PC-3 (cell line): ENCODE measurements at regions not wholly inside any gene's neighbourhood (a gene's known extent, or its start where the extent isn't known, plus 50 kb on each side); places are given as distances from the start of the nearest gene placed in this dataset.

ENCODE experiments used
- ATAC-seq: fragments of 200-7000 bp; cut with Tn5 transposase; 2 replicates; pipeline ENCODE4 v1.9.1; 2020; ENCODE audit warnings: mild to moderate bottlenecking, moderate library complexity
- BruUV-seq: library from RNA; stranded (reverse); fragments of 400-500 nt; replicated peaks from 2 replicates; lab custom pipeline; 2021; lab: Mats Ljungman, UMichigan
- CTCF ChIA-PET: fragments of 300-600 bp; sonication (Branson Sonifier 250); formaldehyde crosslinking; loops from one replicate; lab custom pipeline; 2022; ENCODE audit warnings: antibody characterized with exemption; lab: Charles Lee
- POLR2A ChIA-PET: fragments of 300-600 bp; sonication (Branson Sonifier 250); formaldehyde crosslinking; loops from one replicate; lab custom pipeline; 2022; ENCODE audit warnings: antibody characterized with exemption; ENCODE audit not compliant: unreplicated experiment; lab: Charles Lee
- DNase-seq: peaks from one replicate; pipeline ENCODE4 v3.0.0-alpha.2; 2015
- H2AFZ ChIP-seq: fragments of 300-600 bp; sonication (generic); 2 replicates; pipeline ENCODE4 v1.6.0; 2016; ENCODE audit warnings: antibody characterized with exemption, low read length
- H3F3A ChIP-seq: fragments of 300-600 bp; sonication (generic); one replicate; pipeline ENCODE4 v1.6.0; 2017; ENCODE audit warnings: antibody characterized with exemption, low read length, control low read depth, mild to moderate bottlenecking; ENCODE audit not compliant: unreplicated experiment
- H3K27ac ChIP-seq: fragments of 300-600 bp; sonication (generic); 2 replicates; pipeline ENCODE4 v1.5.1; 2016; ENCODE audit warnings: mild to moderate bottlenecking, low read length
- H3K27me3 ChIP-seq: fragments of 300-600 bp; sonication (generic); 2 replicates; pipeline ENCODE4 v1.6.1; 2016; ENCODE audit warnings: low read length, mixed read lengths
- H3K36me3 ChIP-seq: fragments of 300-600 bp; sonication (generic); 2 replicates; pipeline ENCODE4 v1.6.1; 2016; ENCODE audit warnings: low read depth, mixed run types, low read length, mixed read lengths
- H3K4me1 ChIP-seq: fragments of 300-600 bp; sonication (generic); 2 replicates; pipeline ENCODE4 v1.5.1; 2016; ENCODE audit warnings: low read length; ENCODE audit not compliant: insufficient read depth
- H3K4me2 ChIP-seq: fragments of 300-600 bp; sonication (generic); 2 replicates; pipeline ENCODE4 v1.6.0; 2016; ENCODE audit warnings: low read length
- H3K4me3 ChIP-seq: fragments of 300-600 bp; sonication (generic); 2 replicates; pipeline ENCODE4 v1.5.1; 2016; ENCODE audit warnings: mild to moderate bottlenecking, low read length, mixed read lengths
- H3K79me2 ChIP-seq: fragments of 300-600 bp; sonication (generic); 2 replicates; pipeline ENCODE4 v1.6.1; 2017; ENCODE audit warnings: low read length, mixed read lengths
- H3K9ac ChIP-seq: fragments of 300-600 bp; sonication (generic); 2 replicates; pipeline ENCODE4 v1.6.0; 2016; ENCODE audit warnings: mild to moderate bottlenecking, low read length
- H3K9me2 ChIP-seq: fragments of 300-600 bp; sonication (generic); replicated peaks from 2 replicates; pipeline ENCODE4 v1.6.1; 2016; ENCODE audit warnings: mixed run types, low read length, mixed read lengths
- H3K9me3 ChIP-seq: fragments of 300-600 bp; sonication (generic); 2 replicates; pipeline ENCODE4 v1.6.1; 2016; ENCODE audit warnings: low read length, mixed read lengths
- H4K20me1 ChIP-seq: fragments of 300-600 bp; sonication (generic); 2 replicates; pipeline ENCODE4 v1.6.1; 2016; ENCODE audit warnings: low read length, mixed read lengths
- EZH2 ChIP-seq: fragments of 300-600 bp; sonication (generic); IDR thresholded peaks from one replicate; pipeline ENCODE4 v1.6.1; 2017; ENCODE audit warnings: antibody characterized with exemption, mild to moderate bottlenecking, low read length; ENCODE audit not compliant: unreplicated experiment
- EZH2phosphoT487 ChIP-seq: fragments of 300-600 bp; sonication (generic); IDR thresholded peaks from 2 replicates; pipeline ENCODE4 v1.6.1; 2018; ENCODE audit warnings: mild to moderate bottlenecking, antibody characterized with exemption, low read length, borderline replicate concordance
- intact Hi-C: fragments of 100-400 bp; cut with micrococcal nuclease; formaldehyde crosslinking; loops from 2 replicates; pipeline ENCODE4 v1.9.0; 2023
- TF ChIP-seq, protein P1 (sequence below): fragments of 300-600 bp; sonication (generic); conservative IDR thresholded peaks from 2 replicates; pipeline ENCODE4 v1.5.1; 2017; ENCODE audit warnings: antibody characterized with exemption, low read depth, mild to moderate bottlenecking, low read length

- Histone ChIP-seq H3K9me2 (no peaks in the 10 kb centered on the region), H3F3A (no peaks in the 10 kb centered on the region), H3K4me2 (no peak overlapping the region), H3K79me2 (no peaks in the 10 kb centered on the region), H3K27ac (no peak overlapping the region), H3K27me3 (no peaks in the 10 kb centered on the region), H3K36me3 (no peaks in the 10 kb centered on the region), H3K4me3 (no peak overlapping the region), H3K9me3 (no peaks in the 10 kb centered on the region), H3K4me1 (no peaks in the 10 kb centered on the region), H2AFZ (no peak overlapping the region), H3K9ac (no peak overlapping the region), H4K20me1 (no peaks in the 10 kb centered on the region)
- TF ChIP-seq EZH2 = no peak
- BruUV-seq = no TSS peak
- intact Hi-C loops = no loop called here
- ATAC-seq (no peak), DNase-seq (no peak)
- CTCF ChIA-PET = no interaction called here
- POLR2A ChIA-PET = no interaction called here
Observed at GRCh38 chr15:96002890-96003859, 327.3 kb upstream of the NR2F2 start.

- no TSS peak for BruUV-seq
- CTCF ChIA-PET = no interaction called here
- no peaks in the 10 kb centered on the region for H3K9me3 ChIP-seq
- DNase-seq (no peak), ATAC-seq (no peak)
- H3K27ac ChIP-seq = no peak overlapping the region
- no peak overlapping the region for H3K4me2 ChIP-seq
- H3K4me3 ChIP-seq = no peak overlapping the region
- no peaks in the 10 kb centered on the region for H3K27me3 ChIP-seq
- H3K9me2 ChIP-seq = no peaks in the 10 kb centered on the region
- H3K4me1 ChIP-seq = no peaks in the 10 kb centered on the region
- H2AFZ ChIP-seq = no peak overlapping the region
- no peaks in the 10 kb centered on the region for H3F3A ChIP-seq
- H3K9ac ChIP-seq = no peak overlapping the region
- POLR2A ChIA-PET = no interaction called here
- TF ChIP-seq EZH2phosphoT487 = no peak
- no peak for TF ChIP-seq EZH2
- TF ChIP-seq, protein P1, sequence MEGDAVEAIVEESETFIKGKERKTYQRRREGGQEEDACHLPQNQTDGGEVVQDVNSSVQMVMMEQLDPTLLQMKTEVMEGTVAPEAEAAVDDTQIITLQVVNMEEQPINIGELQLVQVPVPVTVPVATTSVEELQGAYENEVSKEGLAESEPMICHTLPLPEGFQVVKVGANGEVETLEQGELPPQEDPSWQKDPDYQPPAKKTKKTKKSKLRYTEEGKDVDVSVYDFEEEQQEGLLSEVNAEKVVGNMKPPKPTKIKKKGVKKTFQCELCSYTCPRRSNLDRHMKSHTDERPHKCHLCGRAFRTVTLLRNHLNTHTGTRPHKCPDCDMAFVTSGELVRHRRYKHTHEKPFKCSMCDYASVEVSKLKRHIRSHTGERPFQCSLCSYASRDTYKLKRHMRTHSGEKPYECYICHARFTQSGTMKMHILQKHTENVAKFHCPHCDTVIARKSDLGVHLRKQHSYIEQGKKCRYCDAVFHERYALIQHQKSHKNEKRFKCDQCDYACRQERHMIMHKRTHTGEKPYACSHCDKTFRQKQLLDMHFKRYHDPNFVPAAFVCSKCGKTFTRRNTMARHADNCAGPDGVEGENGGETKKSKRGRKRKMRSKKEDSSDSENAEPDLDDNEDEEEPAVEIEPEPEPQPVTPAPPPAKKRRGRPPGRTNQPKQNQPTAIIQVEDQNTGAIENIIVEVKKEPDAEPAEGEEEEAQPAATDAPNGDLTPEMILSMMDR = no peak
- no peaks in the 10 kb centered on the region for H3K36me3 ChIP-seq
- H4K20me1 ChIP-seq = no peaks in the 10 kb centered on the region
- intact Hi-C loops = no loop called here
- H3K79me2 ChIP-seq = no peaks in the 10 kb centered on the region
Observed at GRCh38 chr15:96005906-96006305, 324.6 kb upstream of the NR2F2 start.

DNA sequence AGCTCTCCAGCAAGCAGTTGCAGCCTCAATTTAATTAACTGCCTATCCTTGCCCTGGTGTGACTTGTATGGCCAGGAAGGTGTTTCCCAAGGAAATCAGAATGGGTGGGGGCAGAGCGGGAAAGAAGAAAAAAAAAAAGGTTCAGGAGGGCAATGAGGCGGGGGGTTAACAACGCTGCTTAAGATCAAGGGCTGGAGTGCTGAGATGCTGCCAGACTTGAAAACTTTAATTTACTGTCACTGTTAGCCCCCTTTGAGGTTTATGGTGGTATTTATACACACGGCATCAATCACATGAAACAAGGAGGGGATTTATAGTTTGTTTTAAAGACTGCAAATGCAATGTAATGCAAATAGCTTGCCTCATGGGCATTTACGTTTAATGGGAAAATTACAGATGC, 319.4 kb upstream of the NR2F2 start:
- no peaks in the 10 kb centered on the region for H3K27me3 ChIP-seq
- H3K9ac ChIP-seq = no peak overlapping the region
- POLR2A ChIA-PET = no interaction called here
- H3K79me2 ChIP-seq = no peaks in the 10 kb centered on the region
- H3K9me3 ChIP-seq = no peaks in the 10 kb centered on the region
- no peaks in the 10 kb centered on the region for H3F3A ChIP-seq
- no peak overlapping the region for H3K4me2 ChIP-seq
- ATAC-seq = no peak
- H3K4me3 ChIP-seq = no peak overlapping the region
- no TSS peak for BruUV-seq
- no peak overlapping the region for H3K27ac ChIP-seq
- DNase-seq = no peak
- H3K36me3 ChIP-seq = no peaks in the 10 kb centered on the region
- H2AFZ ChIP-seq = no peak overlapping the region
- CTCF ChIA-PET = no interaction called here
- no peaks in the 10 kb centered on the region for H3K4me1 ChIP-seq
- H3K9me2 ChIP-seq = no peaks in the 10 kb centered on the region
- TF ChIP-seq EZH2 (no peak), EZH2phosphoT487 (no peak)
- intact Hi-C loops = no loop called here
- H4K20me1 ChIP-seq = no peaks in the 10 kb centered on the region
